HCT116 (cell line): ENCODE measurements at regions not wholly inside any gene's neighbourhood (a gene's known extent, or its start where the extent isn't known, plus 50 kb on each side); places are given as distances from the start of the nearest gene placed in this dataset.

Source experiments
- ATAC-seq: fragments of 200-7000 bp; cut with Tn5 transposase; 2 replicates; pipeline ENCODE4 v1.9.1; 2020; ENCODE audit warnings: mild to moderate bottlenecking, moderate library complexity
- BruUV-seq: library from RNA; stranded (reverse); fragments of 400-500 nt; replicated peaks from 2 replicates; lab custom pipeline; 2021; lab: Mats Ljungman, UMichigan
- CTCF ChIA-PET: fragments of 300-600 bp; sonication (Branson Sonifier 250); formaldehyde crosslinking; loops from one replicate; lab custom pipeline; 2021; ENCODE audit warnings: antibody characterized with exemption; lab: Charles Lee
- POLR2A ChIA-PET: fragments of 300-600, 350-600 bp; sonication (Branson Sonifier 250); formaldehyde crosslinking; loops from one replicate; lab custom pipeline; 2021; ENCODE audit warnings: antibody characterized with exemption; lab: Charles Lee
- RAD21 ChIA-PET, 2 experiments: fragments of 300-600 bp; sonication (Branson Sonifier 250); formaldehyde crosslinking; loops; one replicate each; lab custom pipeline; 2023; ENCODE audit warnings: low total read pairs in 2 of 2; ENCODE audit not compliant: uncharacterized antibody in 2 of 2, unreplicated experiment in 2 of 2, low non-redundant PET in 1 of 2; lab: Charles Lee
- DNase-seq: peaks from one replicate; pipeline ENCODE4 v3.0.0-alpha.2; 2010; ENCODE audit warnings: low read depth, low spot score
- H2AFZ ChIP-seq: fragments of 200-600 bp; shearing (Covaris generic), sonication (generic); 2 replicates; pipeline ENCODE4 v1.6.1; 2017; ENCODE audit warnings: low read depth, mixed run types, mixed read lengths, antibody characterized with exemption, low read length; ENCODE audit not compliant: poor library complexity, severe bottlenecking
- H3K27ac ChIP-seq: 2 replicates; pipeline ENCODE4 v1.5.1; 2012; ENCODE audit warnings: low read depth, low read length
- H3K27me3 ChIP-seq: fragments of 200-600 bp; sonication (generic); 2 replicates; pipeline ENCODE4 v1.6.1; 2016; ENCODE audit warnings: mixed run types, low read length, mixed read lengths; ENCODE audit not compliant: insufficient read depth
- H3K36me3 ChIP-seq, 2 experiments: fragments of 200-500 bp in 1 of 2; fragments of 200-600 bp in 1 of 2; sonication (Bioruptor generic) in 1 of 2; sonication (generic) in 1 of 2; 2 replicates each; pipeline versions ENCODE4 v1.5.1 to v1.6.1; 2014 to 2016; ENCODE audit warnings: low read length in 2 of 2, inconsistent platforms in 1 of 2, mixed read lengths in 1 of 2, mixed run types in 1 of 2; ENCODE audit not compliant: insufficient read depth in 2 of 2, control insufficient read depth in 1 of 2
- H3K4me1 ChIP-seq, 2 experiments: fragments of 200-600 bp in 1 of 2; sonication (generic) in 1 of 2; 2 replicates each; pipeline versions ENCODE4 v1.5.1 to v1.6.1; 2012 to 2017; ENCODE audit warnings: low read length in 2 of 2, inconsistent platforms in 1 of 2, mild to moderate bottlenecking in 1 of 2, mixed read lengths in 1 of 2, mixed run types in 1 of 2, moderate library complexity in 1 of 2; ENCODE audit not compliant: insufficient read depth in 2 of 2, control insufficient read depth in 1 of 2
- H3K4me2 ChIP-seq: fragments of 200-600 bp; sonication (generic); 2 replicates; pipeline ENCODE4 v1.6.1; 2017; ENCODE audit warnings: mixed run types, low read length, mixed read lengths
- H3K4me3 ChIP-seq, 2 experiments: fragments of 200-600 bp in 1 of 2; sonication (generic) in 1 of 2; replicated peaks in 1 of 2; 2 replicates each; pipeline ENCODE4 v1.5.1; 2011 to 2016; ENCODE audit warnings: low read length in 2 of 2, control low read depth in 1 of 2, low read depth in 1 of 2, mild to moderate bottlenecking in 1 of 2, mixed read lengths in 1 of 2, mixed run types in 1 of 2
- H3K79me2 ChIP-seq: fragments of 200-600 bp; sonication (generic); 2 replicates; pipeline ENCODE4 v1.6.1; 2017; ENCODE audit warnings: mild to moderate bottlenecking, mixed run types, low read length, moderate library complexity, mixed read lengths; ENCODE audit not compliant: insufficient read depth
- H3K9ac ChIP-seq: fragments of 200-600 bp; sonication (generic); 2 replicates; pipeline ENCODE4 v1.6.1; 2016; ENCODE audit warnings: low read length, mixed read lengths
- H3K9me2 ChIP-seq: fragments of 200-600 bp; sonication (generic), shearing (Covaris generic); 2 replicates; pipeline ENCODE4 v1.6.1; 2017; ENCODE audit warnings: mixed run types, mild to moderate bottlenecking, moderate library complexity; ENCODE audit not compliant: insufficient read depth
- H3K9me3 ChIP-seq, 2 experiments: fragments of 200-500 bp in 1 of 2; fragments of 200-600 bp in 1 of 2; sonication (Bioruptor generic) in 1 of 2; sonication (generic) in 1 of 2; 2 replicates each; pipeline ENCODE4 v1.6.1; 2014 to 2017; ENCODE audit warnings: low read length in 2 of 2, mixed read lengths in 2 of 2, inconsistent platforms in 1 of 2, low read depth in 1 of 2, mild to moderate bottlenecking in 1 of 2, mixed run types in 1 of 2, moderate library complexity in 1 of 2; ENCODE audit not compliant: control insufficient read depth in 1 of 2, insufficient read depth in 1 of 2
- H4K20me1 ChIP-seq: fragments of 200-600 bp; sonication (generic), shearing (Covaris generic); 2 replicates; pipeline ENCODE4 v1.6.1; 2017; ENCODE audit warnings: mixed run types, mild to moderate bottlenecking, moderate library complexity; ENCODE audit not compliant: insufficient read depth
- CBX3 ChIP-seq: IDR thresholded peaks from 2 replicates; pipeline ENCODE4 v1.6.1; 2012; ENCODE audit warnings: low read depth
- EZH2 ChIP-seq: fragments of 200-600 bp; sonication (generic); IDR thresholded peaks from 2 replicates; pipeline ENCODE4 v1.6.1; 2017; ENCODE audit warnings: antibody characterized with exemption, mixed run types
- JUND ChIP-seq: IDR thresholded peaks from 2 replicates; pipeline ENCODE4 v1.6.1; 2012
- RAD21 ChIP-seq: IDR thresholded peaks from 2 replicates; pipeline ENCODE4 v1.6.1; 2012; ENCODE audit warnings: low read depth, mild to moderate bottlenecking
- intact Hi-C: fragments of 100-400 bp; cut with micrococcal nuclease; formaldehyde crosslinking; loops from 2 replicates; pipeline ENCODE4 v1.10.0; 2022
- TF ChIP-seq, protein P1 (sequence below), 3 experiments: fragments of 200-600 bp in 1 of 3; sonication (generic) in 1 of 3; IDR thresholded peaks in 2 of 3; conservative IDR thresholded peaks in 1 of 3; 2 replicates each; pipeline ENCODE4 v1.5.1; 2012 to 2017; ENCODE audit warnings: low read depth in 2 of 3, low read length in 2 of 3, antibody characterized with exemption in 1 of 3, borderline replicate concordance in 1 of 3, control low read depth in 1 of 3, mild to moderate bottlenecking in 1 of 3, mixed read lengths in 1 of 3, mixed run types in 1 of 3, moderate library complexity in 1 of 3; ENCODE audit not compliant: insufficient read depth in 1 of 3
- TF ChIP-seq, protein P2 (sequence below): IDR thresholded peaks from 2 replicates; pipeline ENCODE4 v1.6.1; 2012; ENCODE audit warnings: low read depth

DNA sequence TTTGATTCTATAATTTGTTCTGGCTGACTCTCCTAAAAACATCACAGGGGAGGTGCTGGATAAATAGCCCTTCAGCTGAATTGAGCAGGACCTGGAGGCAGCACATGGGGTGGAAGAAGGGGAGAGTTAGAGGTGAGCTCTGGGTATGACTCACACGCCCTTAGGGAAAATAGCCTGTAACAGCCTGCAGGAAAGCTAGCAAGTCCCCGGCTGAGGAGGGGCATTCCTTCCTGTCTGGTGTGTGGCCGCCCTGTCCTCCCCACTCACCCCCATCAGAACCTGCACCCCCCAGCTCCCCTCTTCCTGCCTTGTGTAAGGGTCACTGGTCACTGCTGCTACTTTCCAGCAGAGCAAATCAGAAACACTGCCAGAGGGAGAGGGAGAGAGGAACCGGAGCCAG is 187.4 kb downstream of the C16orf95 start:
- H4K20me1 ChIP-seq: no peaks in the 10 kb centered on the region
- RAD21 ChIA-PET: no interaction called here
- TF ChIP-seq CBX3 (no peak), RAD21 (no peak), EZH2 (no peak), JUND (no peak)
- TF ChIP-seq, protein P1, sequence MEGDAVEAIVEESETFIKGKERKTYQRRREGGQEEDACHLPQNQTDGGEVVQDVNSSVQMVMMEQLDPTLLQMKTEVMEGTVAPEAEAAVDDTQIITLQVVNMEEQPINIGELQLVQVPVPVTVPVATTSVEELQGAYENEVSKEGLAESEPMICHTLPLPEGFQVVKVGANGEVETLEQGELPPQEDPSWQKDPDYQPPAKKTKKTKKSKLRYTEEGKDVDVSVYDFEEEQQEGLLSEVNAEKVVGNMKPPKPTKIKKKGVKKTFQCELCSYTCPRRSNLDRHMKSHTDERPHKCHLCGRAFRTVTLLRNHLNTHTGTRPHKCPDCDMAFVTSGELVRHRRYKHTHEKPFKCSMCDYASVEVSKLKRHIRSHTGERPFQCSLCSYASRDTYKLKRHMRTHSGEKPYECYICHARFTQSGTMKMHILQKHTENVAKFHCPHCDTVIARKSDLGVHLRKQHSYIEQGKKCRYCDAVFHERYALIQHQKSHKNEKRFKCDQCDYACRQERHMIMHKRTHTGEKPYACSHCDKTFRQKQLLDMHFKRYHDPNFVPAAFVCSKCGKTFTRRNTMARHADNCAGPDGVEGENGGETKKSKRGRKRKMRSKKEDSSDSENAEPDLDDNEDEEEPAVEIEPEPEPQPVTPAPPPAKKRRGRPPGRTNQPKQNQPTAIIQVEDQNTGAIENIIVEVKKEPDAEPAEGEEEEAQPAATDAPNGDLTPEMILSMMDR (IDR thresholded peaks at IDR 0.05 in 2 of 3, conservative IDR thresholded peaks at IDR 0.05 in 1 of 3; ENCODE audit: borderline replicate concordance in 1 of 3, insufficient read depth in 1 of 3, low read depth in 2 of 3, low read length in 2 of 3): no peak
- TF ChIP-seq, protein P2, sequence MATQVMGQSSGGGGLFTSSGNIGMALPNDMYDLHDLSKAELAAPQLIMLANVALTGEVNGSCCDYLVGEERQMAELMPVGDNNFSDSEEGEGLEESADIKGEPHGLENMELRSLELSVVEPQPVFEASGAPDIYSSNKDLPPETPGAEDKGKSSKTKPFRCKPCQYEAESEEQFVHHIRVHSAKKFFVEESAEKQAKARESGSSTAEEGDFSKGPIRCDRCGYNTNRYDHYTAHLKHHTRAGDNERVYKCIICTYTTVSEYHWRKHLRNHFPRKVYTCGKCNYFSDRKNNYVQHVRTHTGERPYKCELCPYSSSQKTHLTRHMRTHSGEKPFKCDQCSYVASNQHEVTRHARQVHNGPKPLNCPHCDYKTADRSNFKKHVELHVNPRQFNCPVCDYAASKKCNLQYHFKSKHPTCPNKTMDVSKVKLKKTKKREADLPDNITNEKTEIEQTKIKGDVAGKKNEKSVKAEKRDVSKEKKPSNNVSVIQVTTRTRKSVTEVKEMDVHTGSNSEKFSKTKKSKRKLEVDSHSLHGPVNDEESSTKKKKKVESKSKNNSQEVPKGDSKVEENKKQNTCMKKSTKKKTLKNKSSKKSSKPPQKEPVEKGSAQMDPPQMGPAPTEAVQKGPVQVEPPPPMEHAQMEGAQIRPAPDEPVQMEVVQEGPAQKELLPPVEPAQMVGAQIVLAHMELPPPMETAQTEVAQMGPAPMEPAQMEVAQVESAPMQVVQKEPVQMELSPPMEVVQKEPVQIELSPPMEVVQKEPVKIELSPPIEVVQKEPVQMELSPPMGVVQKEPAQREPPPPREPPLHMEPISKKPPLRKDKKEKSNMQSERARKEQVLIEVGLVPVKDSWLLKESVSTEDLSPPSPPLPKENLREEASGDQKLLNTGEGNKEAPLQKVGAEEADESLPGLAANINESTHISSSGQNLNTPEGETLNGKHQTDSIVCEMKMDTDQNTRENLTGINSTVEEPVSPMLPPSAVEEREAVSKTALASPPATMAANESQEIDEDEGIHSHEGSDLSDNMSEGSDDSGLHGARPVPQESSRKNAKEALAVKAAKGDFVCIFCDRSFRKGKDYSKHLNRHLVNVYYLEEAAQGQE: no peak

More for the DNA sequence above, 187.4 kb downstream of the C16orf95 start:
- intact Hi-C loops: no loop called here
- POLR2A ChIA-PET: no interaction called here
- no peaks in the 10 kb centered on the region for H3K27me3 ChIP-seq
- H3K4me3 ChIP-seq: no peak overlapping the region
- H3K9me3 ChIP-seq: peaks cover 0 to 3% of the 10 kb centered on the region in 2 experiments; a peak in 1 of 4 replicates
- no peaks in the 10 kb centered on the region for H3K9me2 ChIP-seq
- BruUV-seq: no TSS peak
- no peaks in the 10 kb centered on the region for H3K79me2 ChIP-seq
- peaks cover 4 to 21% of the 10 kb centered on the region in 2 experiments; a peak in 3 of 4 replicates for H3K4me1 ChIP-seq
- H3K27ac ChIP-seq: no peak overlapping the region
- 0 out of 2 replicates have a peak overlapping the region, but pooled peaks have one; percentile 4 for H3K4me2 ChIP-seq
- DNase-seq: peak; percentile 29
- no peak overlapping the region for H3K9ac ChIP-seq
- no peaks in the 10 kb centered on the region for H3K36me3 ChIP-seq
- ATAC-seq: peak; percentile 59
- CTCF ChIA-PET: interaction anchor here (0.7 kb wide), 1 partner anchor 16 kb away, joined by 4 read pairs; no protein-coding TSS in a partner anchor
- H2AFZ ChIP-seq: no peak overlapping the region
